GM23338 (cell line): ENCODE measurements at regions not wholly inside any gene's neighbourhood (a gene's known extent, or its start where the extent isn't known, plus 50 kb on each side); places are given as distances from the start of the nearest gene placed in this dataset.
"Not testable (repeated sequence)": the region's sequence is repeated elsewhere in the genome, so short reads cannot be mapped to it uniquely, and the experiment has no call there.

Source experiments
- ATAC-seq: fragments of 200-7000 bp; cut with Tn5 transposase; 3 replicates; pipeline ENCODE4 v1.9.1; 2020
- DNase-seq: peaks from one replicate; pipeline ENCODE4 v3.0.0-alpha.2; 2015; ENCODE audit warnings: low spot score
- H2AFZ ChIP-seq: fragments of 200-600 bp; sonication (generic); 2 replicates; pipeline ENCODE4 v1.8.0; 2016; ENCODE audit warnings: antibody characterized with exemption, mild to moderate bottlenecking, moderate library complexity
- H3F3A ChIP-seq: fragments of 200-600 bp; sonication (generic); replicated peaks from 2 replicates; pipeline ENCODE4 v1.8.0; 2017; ENCODE audit warnings: antibody characterized with exemption, mixed run types, low read depth
- H3K27ac ChIP-seq: fragments of 200-600 bp; sonication (generic); 2 replicates; pipeline ENCODE4 v1.6.1; 2016; ENCODE audit warnings: low read depth
- H3K27me3 ChIP-seq: fragments of 200-600 bp; sonication (generic); 2 replicates; pipeline ENCODE4 v1.8.0; 2016; ENCODE audit warnings: mild to moderate bottlenecking, mixed run types, moderate library complexity; ENCODE audit not compliant: insufficient read depth
- H3K36me3 ChIP-seq: fragments of 200-600 bp; sonication (generic); 2 replicates; pipeline ENCODE4 v1.8.0; 2016; ENCODE audit warnings: mild to moderate bottlenecking; ENCODE audit not compliant: insufficient read depth
- H3K4me1 ChIP-seq: fragments of 200-600 bp; sonication (generic); 2 replicates; pipeline ENCODE4 v1.8.0; 2016; ENCODE audit warnings: mild to moderate bottlenecking, moderate library complexity; ENCODE audit not compliant: insufficient read depth
- H3K4me2 ChIP-seq: fragments of 200-600 bp; sonication (generic); 2 replicates; pipeline ENCODE4 v1.7.1; 2017; ENCODE audit warnings: mixed run types
- H3K4me3 ChIP-seq: fragments of 200-600 bp; sonication (generic); 2 replicates; pipeline ENCODE4 v1.6.1; 2016; ENCODE audit warnings: mixed run types
- H3K79me2 ChIP-seq: fragments of 200-600 bp; sonication (generic); replicated peaks from 2 replicates; pipeline ENCODE4 v1.8.0; 2017; ENCODE audit warnings: mild to moderate bottlenecking; ENCODE audit not compliant: insufficient read depth
- H3K9me2 ChIP-seq: fragments of 200-600 bp; sonication (generic); 2 replicates; pipeline ENCODE4 v1.8.0; 2017; ENCODE audit not compliant: insufficient read depth
- H4K20me1 ChIP-seq: fragments of 200-600 bp; sonication (generic); replicated peaks from 2 replicates; pipeline ENCODE4 v1.8.0; 2017; ENCODE audit warnings: mild to moderate bottlenecking; ENCODE audit not compliant: insufficient read depth
- H3K27ac Mint-ChIP-seq: 2 replicates; pipeline ENCODE4 v1.8.0; 2020; ENCODE audit warnings: inconsistent platforms, mild to moderate bottlenecking, moderate library complexity, mixed read lengths
- H3K27me3 Mint-ChIP-seq: 3 replicates; pipeline ENCODE4 v1.8.0; 2022; ENCODE audit warnings: low read depth, mild to moderate bottlenecking, moderate library complexity, mixed read lengths, inconsistent platforms; ENCODE audit not compliant: insufficient read depth, poor library complexity
- H3K36me3 Mint-ChIP-seq: 3 replicates; pipeline ENCODE4 v1.8.0; 2021; ENCODE audit warnings: low read depth, mild to moderate bottlenecking, inconsistent platforms, moderate library complexity, mixed read lengths
- H3K4me1 Mint-ChIP-seq: 3 replicates; pipeline ENCODE4 v1.8.0; 2020; ENCODE audit warnings: mild to moderate bottlenecking, inconsistent platforms, mixed read lengths
- H3K4me3 Mint-ChIP-seq: 3 replicates; pipeline ENCODE4 v1.8.0; 2021; ENCODE audit warnings: moderate library complexity, mild to moderate bottlenecking, inconsistent platforms, mixed read lengths
- H3K9me3 Mint-ChIP-seq: 3 replicates; pipeline ENCODE4 v1.8.0; 2020; ENCODE audit warnings: moderate library complexity, mild to moderate bottlenecking, inconsistent platforms, mixed read lengths
- CREB1 ChIP-seq: fragments of 250-450 bp; sonication (Bioruptor Pico); IDR thresholded peaks from 2 replicates; pipeline ENCODE4 v1.5.0; 2020; ENCODE audit warnings: low read depth, mild to moderate bottlenecking, moderate library complexity
- ETS1 ChIP-seq: IDR thresholded peaks from 2 replicates; pipeline ENCODE4 v1.6.1; 2016; ENCODE audit warnings: antibody characterized with exemption
- NANOG ChIP-seq: IDR thresholded peaks from 2 replicates; pipeline ENCODE4 v1.6.1; 2016; ENCODE audit warnings: antibody characterized with exemption, borderline replicate concordance
- POLR2AphosphoS5 ChIP-seq: IDR thresholded peaks from 2 replicates; pipeline ENCODE4 v1.6.1; 2016; ENCODE audit warnings: antibody characterized with exemption, low read depth
- TF ChIP-seq, protein P1 (sequence below): IDR thresholded peaks from one replicate; pipeline ENCODE4 v1.6.1; 2018; ENCODE audit warnings: antibody characterized with exemption; ENCODE audit not compliant: unreplicated experiment

DNA sequence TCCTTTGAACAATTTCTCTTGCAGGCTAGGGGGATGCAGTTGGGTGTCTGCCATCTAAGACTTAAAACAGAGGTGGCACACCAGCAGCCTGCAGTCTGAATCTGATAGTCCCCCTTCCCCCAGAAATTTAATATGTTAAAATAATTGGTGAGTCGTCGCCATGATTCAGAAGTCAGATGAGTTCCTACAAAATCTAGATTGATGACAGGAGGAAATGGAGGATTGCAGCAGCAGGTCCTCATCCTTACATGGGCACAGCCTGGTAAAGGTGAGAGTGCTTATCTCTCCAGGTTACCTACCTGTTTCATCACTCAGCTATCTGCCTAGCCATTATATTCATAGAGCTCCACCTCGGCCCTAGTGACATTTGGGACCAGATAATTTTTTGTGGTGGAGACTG is 112.3 kb downstream of the PCSK1 start:
- H3K27ac ChIP-seq = no peak overlapping the region
- no peaks in the 10 kb centered on the region; the same call in 1 of the 2 replicates for H3K4me1 ChIP-seq
- no peaks in the 10 kb centered on the region for H3F3A ChIP-seq
- ATAC-seq (no peak), DNase-seq (no peak)
- no peak overlapping the region for H3K4me3 ChIP-seq
- H2AFZ ChIP-seq = no peak overlapping the region
- Mint-ChIP-seq H3K27me3 (no peaks in the 10 kb centered on the region), H3K9me3 (no peaks in the 10 kb centered on the region), H3K36me3 (no peaks in the 10 kb centered on the region), H3K4me3 (no peak overlapping the region), H3K4me1 (peaks cover 4% of the 10 kb centered on the region), H3K27ac (no peak overlapping the region)
- H3K9me2 ChIP-seq = 0 out of 2 replicates have a peak, but pooled peaks cover 4% of the 10 kb centered on the region
- no peak overlapping the region for H3K4me2 ChIP-seq
- no peaks in the 10 kb centered on the region for H3K79me2 ChIP-seq
- no peaks in the 10 kb centered on the region for H3K27me3 ChIP-seq
- TF ChIP-seq ETS1 (no peak), CREB1 (CRISPR knock-in tag) (no peak), NANOG (no peak), POLR2AphosphoS5 (no peak)
- TF ChIP-seq, protein P1, sequence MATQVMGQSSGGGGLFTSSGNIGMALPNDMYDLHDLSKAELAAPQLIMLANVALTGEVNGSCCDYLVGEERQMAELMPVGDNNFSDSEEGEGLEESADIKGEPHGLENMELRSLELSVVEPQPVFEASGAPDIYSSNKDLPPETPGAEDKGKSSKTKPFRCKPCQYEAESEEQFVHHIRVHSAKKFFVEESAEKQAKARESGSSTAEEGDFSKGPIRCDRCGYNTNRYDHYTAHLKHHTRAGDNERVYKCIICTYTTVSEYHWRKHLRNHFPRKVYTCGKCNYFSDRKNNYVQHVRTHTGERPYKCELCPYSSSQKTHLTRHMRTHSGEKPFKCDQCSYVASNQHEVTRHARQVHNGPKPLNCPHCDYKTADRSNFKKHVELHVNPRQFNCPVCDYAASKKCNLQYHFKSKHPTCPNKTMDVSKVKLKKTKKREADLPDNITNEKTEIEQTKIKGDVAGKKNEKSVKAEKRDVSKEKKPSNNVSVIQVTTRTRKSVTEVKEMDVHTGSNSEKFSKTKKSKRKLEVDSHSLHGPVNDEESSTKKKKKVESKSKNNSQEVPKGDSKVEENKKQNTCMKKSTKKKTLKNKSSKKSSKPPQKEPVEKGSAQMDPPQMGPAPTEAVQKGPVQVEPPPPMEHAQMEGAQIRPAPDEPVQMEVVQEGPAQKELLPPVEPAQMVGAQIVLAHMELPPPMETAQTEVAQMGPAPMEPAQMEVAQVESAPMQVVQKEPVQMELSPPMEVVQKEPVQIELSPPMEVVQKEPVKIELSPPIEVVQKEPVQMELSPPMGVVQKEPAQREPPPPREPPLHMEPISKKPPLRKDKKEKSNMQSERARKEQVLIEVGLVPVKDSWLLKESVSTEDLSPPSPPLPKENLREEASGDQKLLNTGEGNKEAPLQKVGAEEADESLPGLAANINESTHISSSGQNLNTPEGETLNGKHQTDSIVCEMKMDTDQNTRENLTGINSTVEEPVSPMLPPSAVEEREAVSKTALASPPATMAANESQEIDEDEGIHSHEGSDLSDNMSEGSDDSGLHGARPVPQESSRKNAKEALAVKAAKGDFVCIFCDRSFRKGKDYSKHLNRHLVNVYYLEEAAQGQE = no peak
- H3K36me3 ChIP-seq = no peaks in the 10 kb centered on the region
- H4K20me1 ChIP-seq = no peaks in the 10 kb centered on the region

- H3K9me2 ChIP-seq, H2AFZ ChIP-seq, H3K4me2 ChIP-seq, H3K36me3 Mint-ChIP-seq, H3K4me1 Mint-ChIP-seq, H3F3A ChIP-seq, H3K36me3 ChIP-seq, H3K4me1 ChIP-seq, H3K79me2 ChIP-seq, H4K20me1 ChIP-seq, DNase-seq, H3K27ac ChIP-seq, H3K9me3 Mint-ChIP-seq, H3K27me3 Mint-ChIP-seq, H3K4me3 ChIP-seq, H3K27me3 ChIP-seq, H3K27ac Mint-ChIP-seq, ATAC-seq, H3K4me3 Mint-ChIP-seq: not testable (repeated sequence)
These were observed 112.9 kb downstream of the PCSK1 start for GRCh38 chr5:96319981-96320739.
